GM10248 (cell line): ENCODE measurements at regions not wholly inside any gene's neighbourhood (a gene's known extent, or its start where the extent isn't known, plus 50 kb on each side); places are given as distances from the start of the nearest gene placed in this dataset.

Source experiments
- CTCF ChIA-PET: fragments of 300-600 bp; sonication (Branson Sonifier 250); formaldehyde crosslinking; extraction: SDS; loops from one replicate; lab custom pipeline; 2021; ENCODE audit warnings: antibody characterized with exemption; lab: Yijun Ruan, JAX
- POLR2A ChIA-PET: fragments of 350-650 bp; sonication (Branson Sonifier 250); formaldehyde crosslinking; extraction: SDS; loops from one replicate; lab custom pipeline; 2020; ENCODE audit warnings: antibody characterized with exemption; lab: Yijun Ruan, JAX
- DNase-seq: peaks from one replicate; pipeline ENCODE4 v3.0.0; 2012; ENCODE audit errors: extremely low spot score
- CTCF ChIP-seq: IDR thresholded peaks from 2 replicates; pipeline ENCODE4 v1.5.1; 2012; ENCODE audit warnings: mild to moderate bottlenecking, low read depth; ENCODE audit errors: extremely low read depth, missing control alignments, control extremely low read depth

- TF ChIP-seq CTCF: no peak
- DNase-seq: no peak
- CTCF ChIA-PET: interaction anchor here (0.6 kb wide), 1 partner anchor 11 kb away, joined by 3 read pairs; no protein-coding TSS in a partner anchor
- POLR2A ChIA-PET: no interaction called here
Measured at GRCh38 chr5:99460701-99461100, 531.9 kb upstream of the CHD1 start.

GRCh38 chr5:99453196-99453595 lies 524.4 kb upstream of the CHD1 start:
- no peak for DNase-seq
- ChIA-PET CTCF (no interaction called here), POLR2A (no interaction called here)
- no peak for TF ChIP-seq CTCF

- TF ChIP-seq CTCF: no peak
- POLR2A ChIA-PET: no interaction called here
Measured at GRCh38 chr5:99449786-99450185, 521.0 kb upstream of the CHD1 start.

GRCh38 chr5:99445805-99446204 lies 517.0 kb upstream of the CHD1 start:
- no peak for DNase-seq
- ChIA-PET POLR2A (no interaction called here), CTCF (no interaction called here)
- TF ChIP-seq CTCF: no peak

More at GRCh38 chr5:99449786-99450185, 521.0 kb upstream of the CHD1 start:
- DNase-seq: no peak
- CTCF ChIA-PET: interaction anchor here (1.4 kb wide), 1 partner anchor 11 kb away, joined by 3 read pairs; no protein-coding TSS in a partner anchor

GRCh38 chr5:99441235-99441634 lies 512.4 kb upstream of the CHD1 start:
- ChIA-PET POLR2A (no interaction called here), CTCF (no interaction called here)
- DNase-seq: no peak
- no peak for TF ChIP-seq CTCF

GRCh38 chr5:99438619-99439018 lies 509.8 kb upstream of the CHD1 start:
- CTCF ChIA-PET: no interaction called here
- POLR2A ChIA-PET: no interaction called here

More at GRCh38 chr5:99438619-99439018, 509.8 kb upstream of the CHD1 start:
- TF ChIP-seq CTCF: no peak
- DNase-seq: no peak
